PC-3 (cell line): ENCODE measurements at regions not wholly inside any gene's neighbourhood (a gene's known extent, or its start where the extent isn't known, plus 50 kb on each side); places are given as distances from the start of the nearest gene placed in this dataset.

Experiments used
- ATAC-seq: fragments of 200-7000 bp; cut with Tn5 transposase; 2 replicates; pipeline ENCODE4 v1.9.1; 2020; ENCODE audit warnings: mild to moderate bottlenecking, moderate library complexity
- BruUV-seq: library from RNA; stranded (reverse); fragments of 400-500 nt; replicated peaks from 2 replicates; lab custom pipeline; 2021; lab: Mats Ljungman, UMichigan
- CTCF ChIA-PET: fragments of 300-600 bp; sonication (Branson Sonifier 250); formaldehyde crosslinking; loops from one replicate; lab custom pipeline; 2022; ENCODE audit warnings: antibody characterized with exemption; lab: Charles Lee
- POLR2A ChIA-PET: fragments of 300-600 bp; sonication (Branson Sonifier 250); formaldehyde crosslinking; loops from one replicate; lab custom pipeline; 2022; ENCODE audit warnings: antibody characterized with exemption; ENCODE audit not compliant: unreplicated experiment; lab: Charles Lee
- DNase-seq: peaks from one replicate; pipeline ENCODE4 v3.0.0-alpha.2; 2015
- H2AFZ ChIP-seq: fragments of 300-600 bp; sonication (generic); 2 replicates; pipeline ENCODE4 v1.6.0; 2016; ENCODE audit warnings: antibody characterized with exemption, low read length
- H3F3A ChIP-seq: fragments of 300-600 bp; sonication (generic); one replicate; pipeline ENCODE4 v1.6.0; 2017; ENCODE audit warnings: antibody characterized with exemption, low read length, control low read depth, mild to moderate bottlenecking; ENCODE audit not compliant: unreplicated experiment
- H3K27ac ChIP-seq: fragments of 300-600 bp; sonication (generic); 2 replicates; pipeline ENCODE4 v1.5.1; 2016; ENCODE audit warnings: mild to moderate bottlenecking, low read length
- H3K27me3 ChIP-seq: fragments of 300-600 bp; sonication (generic); 2 replicates; pipeline ENCODE4 v1.6.1; 2016; ENCODE audit warnings: low read length, mixed read lengths
- H3K36me3 ChIP-seq: fragments of 300-600 bp; sonication (generic); 2 replicates; pipeline ENCODE4 v1.6.1; 2016; ENCODE audit warnings: low read depth, mixed run types, low read length, mixed read lengths
- H3K4me1 ChIP-seq: fragments of 300-600 bp; sonication (generic); 2 replicates; pipeline ENCODE4 v1.5.1; 2016; ENCODE audit warnings: low read length; ENCODE audit not compliant: insufficient read depth
- H3K4me2 ChIP-seq: fragments of 300-600 bp; sonication (generic); 2 replicates; pipeline ENCODE4 v1.6.0; 2016; ENCODE audit warnings: low read length
- H3K4me3 ChIP-seq: fragments of 300-600 bp; sonication (generic); 2 replicates; pipeline ENCODE4 v1.5.1; 2016; ENCODE audit warnings: mild to moderate bottlenecking, low read length, mixed read lengths
- H3K79me2 ChIP-seq: fragments of 300-600 bp; sonication (generic); 2 replicates; pipeline ENCODE4 v1.6.1; 2017; ENCODE audit warnings: low read length, mixed read lengths
- H3K9ac ChIP-seq: fragments of 300-600 bp; sonication (generic); 2 replicates; pipeline ENCODE4 v1.6.0; 2016; ENCODE audit warnings: mild to moderate bottlenecking, low read length
- H3K9me2 ChIP-seq: fragments of 300-600 bp; sonication (generic); replicated peaks from 2 replicates; pipeline ENCODE4 v1.6.1; 2016; ENCODE audit warnings: mixed run types, low read length, mixed read lengths
- H3K9me3 ChIP-seq: fragments of 300-600 bp; sonication (generic); 2 replicates; pipeline ENCODE4 v1.6.1; 2016; ENCODE audit warnings: low read length, mixed read lengths
- H4K20me1 ChIP-seq: fragments of 300-600 bp; sonication (generic); 2 replicates; pipeline ENCODE4 v1.6.1; 2016; ENCODE audit warnings: low read length, mixed read lengths
- CTCF ChIP-seq: fragments of 300-600 bp; sonication (generic); conservative IDR thresholded peaks from 2 replicates; pipeline ENCODE4 v1.5.1; 2017; ENCODE audit warnings: antibody characterized with exemption, low read depth, mild to moderate bottlenecking, low read length
- EZH2 ChIP-seq: fragments of 300-600 bp; sonication (generic); IDR thresholded peaks from one replicate; pipeline ENCODE4 v1.6.1; 2017; ENCODE audit warnings: antibody characterized with exemption, mild to moderate bottlenecking, low read length; ENCODE audit not compliant: unreplicated experiment
- EZH2phosphoT487 ChIP-seq: fragments of 300-600 bp; sonication (generic); IDR thresholded peaks from 2 replicates; pipeline ENCODE4 v1.6.1; 2018; ENCODE audit warnings: mild to moderate bottlenecking, antibody characterized with exemption, low read length, borderline replicate concordance
- intact Hi-C: fragments of 100-400 bp; cut with micrococcal nuclease; formaldehyde crosslinking; loops from 2 replicates; pipeline ENCODE4 v1.9.0; 2023

- Histone ChIP-seq H3K4me1 (no peaks in the 10 kb centered on the region), H3K4me3 (no peak overlapping the region), H3K9me2 (no peaks in the 10 kb centered on the region; the same call in 1 of the 2 replicates), H3K4me2 (no peak overlapping the region), H3K27ac (no peak overlapping the region), H3K79me2 (no peaks in the 10 kb centered on the region), H2AFZ (no peak overlapping the region), H3K36me3 (no peaks in the 10 kb centered on the region), H4K20me1 (no peaks in the 10 kb centered on the region), H3K9ac (no peak overlapping the region), H3K9me3 (no peaks in the 10 kb centered on the region), H3K27me3 (no peaks in the 10 kb centered on the region), H3F3A (no peaks in the 10 kb centered on the region)
- ChIA-PET CTCF (no interaction called here), POLR2A (no interaction called here)
- no peak for TF ChIP-seq CTCF
- no peak for TF ChIP-seq EZH2
- no peak for TF ChIP-seq EZH2phosphoT487
- BruUV-seq = no TSS peak
- DNase-seq (no peak), ATAC-seq (no peak)
- intact Hi-C loops = no loop called here
Measured at GRCh38 chr4:29908276-29908675, 811.9 kb upstream of the PCDH7 start.

GRCh38 chr4:29927895-29928294 is 792.3 kb upstream of the PCDH7 start:
- no peak overlapping the region for H3K27ac ChIP-seq
- CTCF ChIA-PET = no interaction called here
- ATAC-seq = no peak

More at GRCh38 chr4:29927895-29928294, 792.3 kb upstream of the PCDH7 start:
- no peaks in the 10 kb centered on the region for H3K4me1 ChIP-seq
- POLR2A ChIA-PET = no interaction called here
- no peaks in the 10 kb centered on the region for H3K36me3 ChIP-seq
- no TSS peak for BruUV-seq
- H3K4me3 ChIP-seq = no peak overlapping the region
- H3K79me2 ChIP-seq = no peaks in the 10 kb centered on the region
- no peak overlapping the region for H3K9ac ChIP-seq
- no peaks in the 10 kb centered on the region for H4K20me1 ChIP-seq
- no peaks in the 10 kb centered on the region for H3K9me3 ChIP-seq
- no peaks in the 10 kb centered on the region for H3K9me2 ChIP-seq
- H2AFZ ChIP-seq = no peak overlapping the region
- H3K27me3 ChIP-seq = no peaks in the 10 kb centered on the region
- intact Hi-C loops = no loop called here
- no peak overlapping the region for H3K4me2 ChIP-seq
- no peaks in the 10 kb centered on the region for H3F3A ChIP-seq
- TF ChIP-seq EZH2phosphoT487 (no peak), CTCF (no peak), EZH2 (no peak)
- DNase-seq = no peak
